ENCODE measurements at regions not wholly inside any gene's neighbourhood (a gene's known extent, or its start where the extent isn't known, plus 50 kb on each side); places are given as distances from the start of the nearest gene placed in this dataset.

DNA sequence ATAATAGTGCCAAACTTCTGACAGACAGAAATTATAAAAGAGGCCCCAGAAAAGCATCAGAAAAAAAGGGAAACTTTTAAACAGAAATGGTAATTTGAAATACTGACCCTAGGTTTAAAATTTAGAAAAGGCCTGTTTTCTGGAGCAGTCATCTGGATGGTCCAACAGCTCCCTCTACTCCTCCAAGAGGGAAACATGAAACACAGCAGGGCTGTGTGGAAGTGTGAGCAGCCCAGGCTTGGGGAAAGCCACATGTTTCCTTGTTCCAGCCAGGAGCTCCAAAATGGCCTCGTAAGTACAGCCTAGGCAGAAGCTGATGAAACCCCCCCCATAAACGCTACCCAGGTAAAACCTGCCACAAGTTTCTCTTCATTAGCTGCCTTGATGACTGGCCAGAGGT is 499.3 kb upstream of the ADAMTS16 start:
- H3K36me3 ChIP-seq: no peaks in the 10 kb centered on the region
- H3K4me1 ChIP-seq: no peaks in the 10 kb centered on the region
- 69 to 79% methylated on average over 2 of the region's 2 CpGs for WGBS, 2 donors
- H3K9me3 ChIP-seq: peaks cover 0 to 3% (median 0%) of the 10 kb centered on the region in 4 donors
- TF ChIP-seq POLR2AphosphoS5 (IDR thresholded peaks at IDR 0.05): no peak
- TF ChIP-seq, protein P1, sequence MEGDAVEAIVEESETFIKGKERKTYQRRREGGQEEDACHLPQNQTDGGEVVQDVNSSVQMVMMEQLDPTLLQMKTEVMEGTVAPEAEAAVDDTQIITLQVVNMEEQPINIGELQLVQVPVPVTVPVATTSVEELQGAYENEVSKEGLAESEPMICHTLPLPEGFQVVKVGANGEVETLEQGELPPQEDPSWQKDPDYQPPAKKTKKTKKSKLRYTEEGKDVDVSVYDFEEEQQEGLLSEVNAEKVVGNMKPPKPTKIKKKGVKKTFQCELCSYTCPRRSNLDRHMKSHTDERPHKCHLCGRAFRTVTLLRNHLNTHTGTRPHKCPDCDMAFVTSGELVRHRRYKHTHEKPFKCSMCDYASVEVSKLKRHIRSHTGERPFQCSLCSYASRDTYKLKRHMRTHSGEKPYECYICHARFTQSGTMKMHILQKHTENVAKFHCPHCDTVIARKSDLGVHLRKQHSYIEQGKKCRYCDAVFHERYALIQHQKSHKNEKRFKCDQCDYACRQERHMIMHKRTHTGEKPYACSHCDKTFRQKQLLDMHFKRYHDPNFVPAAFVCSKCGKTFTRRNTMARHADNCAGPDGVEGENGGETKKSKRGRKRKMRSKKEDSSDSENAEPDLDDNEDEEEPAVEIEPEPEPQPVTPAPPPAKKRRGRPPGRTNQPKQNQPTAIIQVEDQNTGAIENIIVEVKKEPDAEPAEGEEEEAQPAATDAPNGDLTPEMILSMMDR (IDR thresholded peaks at IDR 0.05): no peak
- no peak for TF ChIP-seq POLR2A (IDR thresholded peaks at IDR 0.05)
- TF ChIP-seq EP300 (IDR thresholded peaks at IDR 0.05): no peak
- ATAC-seq (ENCODE audit: low FRiP score in 2 of 2) (peak in 1 of 2 donors; percentile 48), DNase-seq (no peak)
- H3K27me3 ChIP-seq: no peaks in the 10 kb centered on the region
- H3K27ac ChIP-seq: no peak overlapping the region
- no peak overlapping the region for H3K4me3 ChIP-seq

GRCh38 chr5:4642525-4642924 is 497.6 kb upstream of the ADAMTS16 start:
- Histone ChIP-seq H3K4me1 (no peaks in the 10 kb centered on the region), H3K27me3 (no peaks in the 10 kb centered on the region), H3K27ac (no peak overlapping the region), H3K36me3 (no peaks in the 10 kb centered on the region), H3K9me3 (peaks cover 0 to 3% (median 0%) of the 10 kb centered on the region in 4 donors), H3K4me3 (no peak overlapping the region)
- 75 to 77% methylated on average over 1 of the region's 1 CpG for WGBS, 2 donors
- DNase-seq (no peak), ATAC-seq (ENCODE audit: low FRiP score in 2 of 2) (no peak)
- TF ChIP-seq POLR2A (IDR thresholded peaks at IDR 0.05) (no peak), EP300 (IDR thresholded peaks at IDR 0.05) (no peak), POLR2AphosphoS5 (IDR thresholded peaks at IDR 0.05) (no peak)
- TF ChIP-seq, protein P1 (IDR thresholded peaks at IDR 0.05): no peak

- no peak overlapping the region for H3K4me3 ChIP-seq
- no peaks in the 10 kb centered on the region for H3K27me3 ChIP-seq
- no peak for DNase-seq
- H3K27ac ChIP-seq: no peak overlapping the region
- no peaks in the 10 kb centered on the region for H3K4me1 ChIP-seq
- no peaks in the 10 kb centered on the region for H3K36me3 ChIP-seq
- ATAC-seq (ENCODE audit: low FRiP score in 2 of 2): no peak
- 90 to 100% methylated on average over 2 of the region's 2 CpGs for WGBS, 2 donors
- peaks cover 0 to 3% (median 0%) of the 10 kb centered on the region in 4 donors for H3K9me3 ChIP-seq
- TF ChIP-seq, protein P1 (IDR thresholded peaks at IDR 0.05): no peak
- TF ChIP-seq POLR2A (IDR thresholded peaks at IDR 0.05) (no peak), POLR2AphosphoS5 (IDR thresholded peaks at IDR 0.05) (no peak), EP300 (IDR thresholded peaks at IDR 0.05) (no peak)
Measured at GRCh38 chr5:4643190-4643589, 496.9 kb upstream of the ADAMTS16 start.

GRCh38 chr5:4643960-4644359 is 496.2 kb upstream of the ADAMTS16 start:
- TF ChIP-seq POLR2AphosphoS5 (IDR thresholded peaks at IDR 0.05) (no peak), POLR2A (IDR thresholded peaks at IDR 0.05) (no peak), EP300 (IDR thresholded peaks at IDR 0.05) (no peak)
- TF ChIP-seq, protein P1 (IDR thresholded peaks at IDR 0.05): no peak
- ATAC-seq (ENCODE audit: low FRiP score in 2 of 2) (no peak), DNase-seq (no peak)
- H3K36me3 ChIP-seq: no peaks in the 10 kb centered on the region
- H3K4me1 ChIP-seq: no peaks in the 10 kb centered on the region
- H3K27ac ChIP-seq: no peak overlapping the region
- H3K27me3 ChIP-seq: no peaks in the 10 kb centered on the region
- WGBS, 2 donors: 92 to 95% methylated on average over 17 of the region's 17 CpGs
- no peak overlapping the region for H3K4me3 ChIP-seq
- peaks cover 0 to 3% (median 0%) of the 10 kb centered on the region in 4 donors for H3K9me3 ChIP-seq

GRCh38 chr5:4646715-4647375 is 493.3 kb upstream of the ADAMTS16 start:
- no peak for ATAC-seq (ENCODE audit: low FRiP score in 2 of 2)
- 35 to 41% methylated on average over 8 of the region's 8 CpGs for WGBS, 2 donors
- H3K27me3 ChIP-seq: no peaks in the 10 kb centered on the region
- no peak for DNase-seq
- H3K27ac ChIP-seq: no peak overlapping the region
- no peaks in the 10 kb centered on the region for H3K36me3 ChIP-seq
- no peaks in the 10 kb centered on the region for H3K4me1 ChIP-seq
- no peak for TF ChIP-seq POLR2AphosphoS5 (IDR thresholded peaks at IDR 0.05)
- TF ChIP-seq, protein P1 (IDR thresholded peaks at IDR 0.05): no peak
- TF ChIP-seq EP300 (IDR thresholded peaks at IDR 0.05): no peak
- no peak for TF ChIP-seq POLR2A (IDR thresholded peaks at IDR 0.05)
- no peak overlapping the region for H3K4me3 ChIP-seq
- peaks cover 0 to 3% (median 0%) of the 10 kb centered on the region in 4 donors for H3K9me3 ChIP-seq
